Medulla oblongata (tissue), 1 donor: ENCODE measurements at regions not wholly inside any gene's neighbourhood (a gene's known extent, or its start where the extent isn't known, plus 50 kb on each side); places are given as distances from the start of the nearest gene placed in this dataset.

Source experiments
- DNase-seq: peaks from one replicate; pipeline ENCODE4 v3.0.0-alpha.2; 2015; ENCODE audit errors: extremely low spot score

DNA sequence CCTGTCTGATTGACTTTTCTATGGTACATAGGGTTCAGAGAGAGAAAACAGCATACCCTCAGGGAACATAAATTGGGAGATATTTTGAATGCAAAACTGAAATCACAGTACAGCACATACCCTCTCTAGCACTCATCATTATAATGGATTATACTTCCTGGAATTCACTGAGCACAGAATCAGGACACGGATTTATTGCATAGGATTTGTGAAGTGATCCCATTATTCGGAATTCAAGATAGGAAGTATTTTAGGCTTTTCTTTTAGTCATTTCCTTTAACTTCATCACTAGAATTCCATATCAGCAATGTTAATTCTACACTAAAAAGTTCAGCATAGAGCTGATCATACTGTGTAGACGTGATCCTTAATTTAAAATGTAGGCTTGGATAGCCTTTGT lies 407.0 kb downstream of the PID1 start:
- DNase-seq, result no peak

DNA sequence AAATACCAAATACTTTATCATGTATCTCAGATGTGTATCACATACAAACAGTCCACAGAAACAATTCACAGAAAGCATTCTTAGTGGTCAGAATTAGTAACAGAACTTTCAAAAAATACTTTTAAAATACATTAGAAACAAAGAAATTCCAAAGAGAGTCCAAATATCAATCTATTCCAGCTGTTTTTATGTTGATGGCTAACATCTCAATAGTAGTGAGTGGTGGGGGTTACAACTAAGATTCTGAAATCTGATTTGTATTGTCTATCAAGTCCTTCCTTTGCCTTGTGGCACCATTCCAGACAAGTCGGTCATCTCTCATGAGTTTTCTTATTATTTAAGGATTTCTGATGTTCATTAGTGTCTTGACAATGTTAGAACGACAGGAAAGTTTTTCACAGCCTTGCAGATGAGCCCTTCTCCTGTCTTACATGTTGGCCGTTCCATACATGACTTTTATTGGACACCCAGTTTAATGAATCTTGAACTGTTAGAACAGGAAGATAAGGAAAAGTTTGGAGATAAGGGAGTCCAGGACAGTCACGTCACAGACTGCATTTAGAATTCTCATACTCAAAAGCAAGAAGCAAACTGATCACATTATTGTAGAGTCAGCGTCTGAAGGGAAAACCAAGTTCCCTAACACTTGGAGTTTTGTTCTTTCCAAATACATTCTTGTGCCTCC lies 410.3 kb downstream of the PID1 start:
- DNase-seq, result no peak

DNA sequence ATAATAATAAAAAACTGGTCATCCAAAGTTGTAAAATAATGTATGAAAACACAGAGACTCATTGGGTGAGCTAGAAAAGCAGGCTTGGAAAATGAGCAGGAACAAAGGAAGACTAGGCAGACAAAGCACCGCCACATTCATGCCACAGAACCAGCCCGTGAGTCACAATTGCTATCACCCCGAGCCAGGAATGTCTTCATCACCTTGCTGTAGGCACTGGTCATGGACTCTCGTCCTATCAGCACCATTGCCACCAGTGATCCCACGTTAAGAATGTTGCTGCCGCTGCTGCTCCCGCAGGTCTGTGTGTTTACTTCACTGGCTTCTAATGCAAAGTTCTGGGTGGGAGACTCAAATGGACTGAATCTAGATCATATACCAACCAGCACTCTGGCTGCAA lies 417.9 kb downstream of the PID1 start:
- no peak for DNase-seq

DNA sequence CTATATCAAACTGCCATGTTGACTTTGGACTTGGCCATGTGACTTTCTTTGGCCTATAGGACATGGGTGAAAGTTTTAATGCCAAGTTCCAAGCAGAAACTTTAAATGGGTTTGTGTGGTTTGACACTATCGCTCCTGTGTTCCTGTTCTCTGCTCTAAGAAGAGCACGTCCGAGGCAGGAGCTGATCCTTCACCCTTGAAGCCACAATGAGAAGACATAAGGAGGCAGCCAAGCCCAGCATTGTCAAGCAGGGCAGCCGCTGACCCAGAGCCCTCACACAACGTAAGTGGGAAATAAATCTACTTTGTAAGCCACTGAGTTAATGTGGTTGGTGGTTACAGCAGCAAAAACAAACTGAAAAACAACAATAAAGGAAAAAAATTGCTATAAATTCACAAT lies 422.4 kb downstream of the PID1 start:
- DNase-seq, result no peak

DNA sequence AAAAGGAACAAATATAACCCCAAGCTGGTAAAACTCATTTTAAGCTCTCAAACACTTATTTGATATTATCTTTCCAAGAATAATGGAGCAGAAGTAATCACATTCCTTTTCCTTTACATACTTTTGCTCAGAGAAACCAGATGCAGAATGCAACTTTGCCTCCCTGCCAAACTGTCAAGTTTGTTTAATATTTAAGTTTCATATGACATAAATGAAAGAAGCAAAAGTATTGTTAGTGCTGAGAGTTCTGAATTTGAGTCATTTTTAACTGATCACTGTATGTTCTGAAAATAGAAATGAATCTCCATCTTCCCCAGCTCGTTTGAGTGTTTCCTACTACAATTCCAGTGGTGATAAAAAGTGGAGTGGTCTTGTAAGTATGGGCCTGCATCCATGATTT lies 423.4 kb downstream of the PID1 start:
- DNase-seq, result no peak

DNA sequence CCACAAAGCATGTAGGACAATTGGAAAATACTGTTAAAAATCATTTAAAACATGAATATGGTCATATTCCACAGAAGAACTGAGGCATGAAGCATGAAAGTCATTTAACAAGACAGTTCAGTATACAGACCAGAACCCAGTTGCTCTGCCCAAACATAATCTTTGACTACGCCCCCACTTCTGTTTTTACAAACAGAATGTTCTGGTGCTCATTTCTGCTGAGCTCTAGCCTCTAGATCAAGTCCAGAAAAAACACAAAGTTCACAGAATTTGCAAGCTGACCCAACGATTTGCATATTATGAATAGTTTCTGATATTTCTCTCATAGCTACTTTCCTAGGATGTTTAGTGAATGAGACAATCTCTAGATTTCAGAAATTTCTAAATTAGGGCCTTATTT lies 424.9 kb downstream of the PID1 start:
- DNase-seq, result no peak

DNA sequence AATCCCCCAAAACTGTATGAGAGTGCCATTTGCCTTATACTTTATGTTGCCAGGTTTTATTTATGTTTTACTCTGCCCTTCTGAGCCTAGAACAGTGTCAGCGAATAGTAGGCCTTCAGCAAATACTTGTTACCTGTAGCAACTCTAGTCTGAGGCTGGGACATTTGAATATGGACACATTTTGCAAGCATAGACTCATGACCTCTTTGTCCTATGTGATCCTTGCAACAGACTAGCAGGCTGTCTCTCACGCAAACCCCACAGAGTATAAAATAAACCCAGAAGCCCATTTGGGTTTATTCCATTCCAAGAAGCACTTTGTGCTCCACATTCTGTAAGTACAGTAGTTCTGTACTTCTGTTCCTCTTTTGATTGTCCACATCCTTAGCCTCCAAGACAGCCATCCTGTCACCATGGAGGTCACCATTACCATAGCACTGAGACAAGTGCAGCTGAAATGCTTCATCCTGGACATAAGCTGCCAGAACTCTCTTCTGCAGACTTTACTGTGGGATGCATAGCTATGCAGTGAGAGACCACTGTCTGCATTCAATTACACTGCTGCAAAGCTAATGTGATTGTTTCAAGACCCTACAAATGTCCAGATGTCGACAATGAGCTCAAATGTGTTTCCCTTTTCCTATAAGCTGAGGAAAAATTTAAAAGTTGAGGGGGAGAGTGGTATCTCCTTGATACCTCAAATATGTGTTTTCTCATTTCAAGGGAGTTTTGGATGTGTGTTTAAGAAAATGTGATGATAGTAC lies 425.7 kb downstream of the PID1 start:
- DNase-seq, result no peak

DNA sequence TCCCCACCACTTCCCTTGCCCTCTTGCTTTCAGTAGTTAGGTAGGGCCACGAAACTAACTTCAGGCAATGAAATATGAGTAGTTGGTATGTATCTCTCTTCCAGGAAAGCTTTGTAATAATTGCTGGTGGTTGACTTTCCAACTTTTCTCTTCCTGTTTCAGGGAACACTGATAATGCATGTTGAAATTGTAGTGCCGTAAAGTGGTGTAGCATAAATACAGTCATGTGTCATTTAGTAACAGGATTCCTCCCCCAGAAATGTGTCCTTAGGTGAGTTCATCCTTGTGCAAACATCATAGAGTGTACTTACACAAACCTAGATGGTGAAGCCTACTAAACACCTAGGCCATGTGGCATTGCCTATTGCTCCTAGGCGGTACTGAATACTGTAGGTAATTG lies 429.2 kb downstream of the PID1 start:
- no peak for DNase-seq

DNA sequence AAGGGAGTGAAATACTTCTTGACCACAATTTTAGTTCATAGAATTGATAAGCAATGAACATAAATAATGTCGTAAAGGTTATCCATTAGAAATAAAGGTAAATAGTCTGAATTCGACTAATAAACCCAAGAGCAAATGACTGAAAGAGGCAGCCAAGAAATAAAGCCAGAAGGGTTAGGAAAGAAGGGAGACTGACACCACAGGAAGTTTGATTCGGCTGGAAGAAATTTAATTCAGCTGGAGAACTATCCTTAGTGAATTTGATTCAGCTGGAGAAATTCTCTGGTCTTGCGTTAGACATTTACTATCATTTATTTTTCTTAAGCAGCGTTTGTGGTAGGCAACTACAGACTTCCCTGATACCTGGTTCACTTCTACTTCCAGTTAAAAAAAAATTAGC lies 429.6 kb downstream of the PID1 start:
- DNase-seq, result no peak

DNA sequence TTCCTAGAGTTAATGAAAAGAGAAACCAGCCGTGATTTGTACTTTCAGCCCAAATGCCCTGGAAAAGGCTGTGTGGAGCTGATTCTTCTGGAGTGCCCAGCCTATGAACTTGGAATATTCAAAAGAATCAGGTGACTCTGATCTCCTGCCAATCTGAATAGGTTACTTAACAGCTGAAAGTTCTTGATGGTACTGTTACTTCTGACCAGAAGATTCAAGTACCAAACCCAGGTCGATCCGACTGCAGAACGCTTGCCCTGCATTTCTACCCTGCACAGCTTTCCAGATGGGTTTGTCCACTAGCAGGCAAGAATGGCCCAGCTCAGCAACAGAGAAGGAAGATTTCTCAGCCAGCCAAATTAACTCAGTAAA lies 430.4 kb downstream of the PID1 start:
- DNase-seq, result no peak

DNA sequence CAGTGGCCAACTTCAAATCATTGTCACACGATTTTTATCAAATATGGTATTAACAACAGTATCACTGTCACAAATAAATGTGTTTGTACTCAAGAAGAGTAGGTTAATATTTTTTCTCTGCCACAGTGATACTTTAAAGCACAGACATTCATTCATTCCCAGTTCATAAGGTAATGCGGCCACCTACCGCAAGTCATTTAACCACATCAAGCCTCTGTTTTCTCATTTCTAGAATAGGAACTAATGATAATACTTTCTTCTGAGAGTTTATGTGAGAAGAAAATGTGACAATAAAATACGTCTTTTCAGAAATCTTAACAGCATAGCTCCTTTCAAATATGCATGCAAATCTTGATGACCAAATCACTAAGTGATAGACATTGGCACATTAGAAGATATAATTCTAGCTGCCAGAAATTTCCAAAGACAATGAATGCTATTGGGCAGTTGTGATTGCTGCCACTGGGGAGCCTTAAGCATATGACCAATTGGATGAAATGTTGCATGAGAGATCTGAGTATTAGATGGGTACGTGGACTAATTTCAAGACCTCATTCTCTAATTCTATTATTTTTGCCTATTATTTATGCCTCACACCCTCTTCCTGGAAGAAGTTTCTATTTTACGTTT lies 430.9 kb downstream of the PID1 start:
- DNase-seq, result no peak

DNA sequence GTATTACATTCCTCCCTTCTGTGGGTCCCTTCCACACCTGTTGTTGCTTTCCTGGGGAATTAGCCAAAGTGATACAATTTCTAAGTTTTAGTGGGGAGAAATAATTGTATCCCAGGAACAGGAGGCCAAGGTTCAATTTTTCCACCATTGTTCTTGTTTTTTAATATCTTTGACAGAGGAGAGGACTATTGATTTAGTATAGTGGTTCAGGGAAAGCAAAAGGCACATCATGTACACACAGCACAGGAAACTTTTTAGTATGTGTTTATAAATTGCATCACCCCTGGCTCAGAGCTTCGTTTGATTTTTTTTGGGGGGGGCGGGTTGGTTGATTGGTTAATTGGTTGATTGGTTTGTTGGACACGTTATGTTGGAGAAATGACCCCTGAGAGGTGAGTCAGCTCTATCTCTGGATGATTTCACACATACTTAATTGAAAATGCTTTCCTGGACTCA lies 431.6 kb downstream of the PID1 start:
- no peak for DNase-seq

DNA sequence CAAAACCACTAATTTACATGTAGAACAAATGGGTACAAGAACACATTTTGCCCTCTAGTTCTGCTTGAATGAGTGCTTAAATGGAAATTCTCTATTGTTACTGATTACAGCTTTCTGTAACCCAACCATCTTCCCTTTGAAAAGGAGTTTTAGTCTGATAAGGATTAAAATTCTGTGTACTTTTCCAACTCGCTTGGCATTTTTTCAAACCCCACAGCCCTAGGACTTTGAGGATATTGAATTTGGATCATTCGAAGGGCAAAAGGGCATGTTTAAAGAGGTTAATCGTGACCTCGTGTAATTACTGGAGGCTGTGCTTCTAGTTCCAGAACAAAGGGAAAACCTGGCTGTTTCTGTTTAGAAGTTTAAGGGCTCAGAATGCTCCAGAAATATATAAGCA lies 432.3 kb downstream of the PID1 start:
- DNase-seq, result no peak

DNA sequence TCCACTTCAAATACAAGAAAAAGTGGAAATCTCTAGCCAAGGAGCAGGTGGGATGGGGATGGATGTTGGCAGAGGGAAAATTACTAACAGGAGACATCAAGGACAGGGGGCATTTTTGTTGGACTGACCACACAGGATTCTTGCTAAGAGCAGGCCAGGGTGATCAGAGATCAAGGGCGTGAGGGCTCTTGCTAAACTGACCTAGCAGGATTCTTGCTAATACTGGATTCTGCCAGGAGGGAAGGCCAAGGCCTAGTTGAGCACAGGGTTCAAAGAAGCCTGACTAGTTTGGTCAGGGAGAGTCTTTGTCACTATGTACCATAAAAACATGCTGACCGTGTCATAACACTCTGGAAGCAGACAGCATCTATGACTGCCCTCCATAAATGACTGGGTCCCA lies 442.7 kb downstream of the PID1 start:
- DNase-seq, result no peak

DNA sequence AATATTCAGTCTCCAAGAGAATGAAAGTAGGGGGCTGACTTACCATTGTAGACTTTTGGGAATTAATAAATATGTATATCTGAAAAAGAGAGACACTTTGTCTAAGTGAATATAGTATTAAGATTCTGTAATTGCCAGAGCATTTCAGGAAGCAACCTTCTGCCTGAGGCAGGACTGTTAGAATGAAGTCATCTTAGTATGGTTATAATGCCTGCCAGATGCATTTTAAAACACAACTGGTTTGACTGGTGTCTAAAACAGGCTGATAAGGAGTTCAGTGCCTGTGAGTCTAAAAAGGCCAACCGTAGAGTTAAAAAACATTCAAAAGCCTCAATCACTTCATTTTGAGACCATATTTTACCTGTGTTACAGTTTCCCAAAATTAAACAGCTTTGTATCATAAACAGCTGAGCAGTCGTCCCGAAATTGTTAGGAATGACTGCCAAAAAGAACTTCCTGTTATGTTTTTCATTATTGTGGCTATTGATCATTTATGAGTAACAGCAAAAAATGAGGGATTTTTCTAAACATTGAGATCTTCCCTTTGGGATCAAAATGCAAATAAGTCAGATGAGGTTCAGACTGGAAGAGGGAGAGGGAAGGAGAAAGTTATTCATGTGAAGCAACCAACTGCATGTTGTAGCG lies 443.9 kb downstream of the PID1 start:
- DNase-seq, result no peak

DNA sequence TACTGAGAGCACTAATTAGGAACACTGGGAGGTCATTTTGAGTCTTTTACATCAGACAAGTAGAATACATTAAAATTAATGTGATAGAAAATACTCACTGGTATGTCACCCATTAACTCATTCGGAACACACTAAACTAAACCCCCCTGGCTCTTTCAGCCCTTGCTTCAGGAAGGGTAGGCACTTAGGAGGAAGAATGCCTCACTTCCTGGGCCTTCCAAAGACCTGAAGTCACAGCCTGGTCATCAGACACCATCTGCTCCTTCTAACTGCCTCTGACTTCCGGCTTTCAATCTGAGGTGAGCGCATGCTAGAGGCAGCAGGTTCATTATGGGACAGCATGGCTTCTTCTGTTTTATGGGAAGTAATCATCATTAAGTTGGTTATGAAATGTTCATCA lies 451.4 kb downstream of the PID1 start:
- no peak for DNase-seq

DNA sequence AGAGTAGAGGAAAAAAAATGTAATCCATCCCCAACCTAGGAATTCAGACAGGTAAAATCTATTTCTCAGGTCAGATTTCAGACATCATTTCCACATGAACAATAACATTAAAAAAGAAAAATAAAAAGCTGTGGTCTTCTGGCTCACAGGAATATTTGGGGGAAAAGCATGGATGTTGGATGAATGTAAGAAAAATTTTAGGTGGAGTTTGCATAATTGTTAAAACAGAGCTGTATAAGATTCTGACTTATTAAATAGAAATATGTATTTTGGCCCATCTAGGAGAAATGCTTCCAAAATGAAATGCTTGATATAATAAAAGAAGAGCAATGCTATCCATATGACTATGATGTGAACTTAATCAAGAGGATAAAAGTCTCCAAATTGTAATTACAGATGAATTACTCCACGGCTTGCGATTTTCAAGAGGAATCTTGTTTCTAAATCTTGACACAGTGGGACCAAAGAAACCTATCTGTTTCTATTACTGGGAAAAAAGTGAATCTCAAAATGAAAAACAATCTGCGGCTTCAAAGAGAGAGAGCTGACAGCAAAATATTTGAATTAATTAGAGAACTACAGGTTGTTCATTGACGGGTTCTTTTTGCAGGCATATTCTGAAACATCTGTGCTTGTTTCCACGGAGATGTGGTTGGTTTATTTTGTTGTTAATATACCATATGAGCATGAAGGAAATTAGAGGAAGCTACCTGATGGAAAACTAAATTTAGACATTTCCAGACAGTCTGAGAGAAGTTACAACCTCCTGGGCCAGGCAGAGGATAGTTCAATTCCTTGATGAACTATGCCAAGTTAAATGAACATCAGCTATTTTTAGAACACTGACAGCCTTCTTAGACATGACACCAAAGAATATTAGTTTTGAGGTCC lies 468.7 kb downstream of the PID1 start:
- DNase-seq, result no peak

DNA sequence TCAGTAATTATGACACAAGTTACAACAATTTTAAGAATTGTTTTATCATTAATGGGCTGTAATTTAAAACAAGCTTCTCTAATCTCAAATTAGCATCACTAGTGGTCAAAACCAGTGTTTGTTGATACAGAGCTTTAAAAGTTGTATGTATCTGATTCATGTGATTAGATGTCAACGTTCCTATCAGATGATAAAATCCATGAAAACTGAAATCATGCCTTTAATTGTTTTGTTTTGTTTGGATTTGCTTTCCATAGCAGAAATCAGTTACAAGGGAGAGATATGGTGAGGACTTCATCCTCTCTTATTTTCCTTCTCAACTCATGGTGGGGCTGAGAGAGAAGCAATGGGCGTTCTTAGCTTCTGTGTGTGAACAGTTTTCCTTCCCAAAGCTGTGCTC lies 469.6 kb downstream of the PID1 start:
- DNase-seq, result no peak

DNA sequence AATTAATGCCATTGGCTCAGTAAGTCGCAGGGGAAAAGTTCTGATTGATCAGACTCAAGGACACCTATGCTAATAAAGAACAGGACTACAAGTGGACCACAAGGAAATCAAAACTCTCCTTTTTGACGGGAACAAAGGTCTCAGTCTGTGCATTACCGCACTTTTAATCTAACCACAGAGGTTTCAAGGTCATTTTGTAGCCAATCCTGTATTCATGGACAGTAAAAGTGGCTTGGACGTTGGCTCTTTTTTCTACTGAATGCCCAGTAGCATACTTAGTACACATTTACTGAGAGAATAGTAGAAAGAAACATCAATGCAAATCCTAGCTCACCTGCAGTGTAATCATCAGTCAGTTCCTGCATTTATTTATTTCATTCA lies 471.9 kb downstream of the PID1 start:
- DNase-seq, result no peak

DNA sequence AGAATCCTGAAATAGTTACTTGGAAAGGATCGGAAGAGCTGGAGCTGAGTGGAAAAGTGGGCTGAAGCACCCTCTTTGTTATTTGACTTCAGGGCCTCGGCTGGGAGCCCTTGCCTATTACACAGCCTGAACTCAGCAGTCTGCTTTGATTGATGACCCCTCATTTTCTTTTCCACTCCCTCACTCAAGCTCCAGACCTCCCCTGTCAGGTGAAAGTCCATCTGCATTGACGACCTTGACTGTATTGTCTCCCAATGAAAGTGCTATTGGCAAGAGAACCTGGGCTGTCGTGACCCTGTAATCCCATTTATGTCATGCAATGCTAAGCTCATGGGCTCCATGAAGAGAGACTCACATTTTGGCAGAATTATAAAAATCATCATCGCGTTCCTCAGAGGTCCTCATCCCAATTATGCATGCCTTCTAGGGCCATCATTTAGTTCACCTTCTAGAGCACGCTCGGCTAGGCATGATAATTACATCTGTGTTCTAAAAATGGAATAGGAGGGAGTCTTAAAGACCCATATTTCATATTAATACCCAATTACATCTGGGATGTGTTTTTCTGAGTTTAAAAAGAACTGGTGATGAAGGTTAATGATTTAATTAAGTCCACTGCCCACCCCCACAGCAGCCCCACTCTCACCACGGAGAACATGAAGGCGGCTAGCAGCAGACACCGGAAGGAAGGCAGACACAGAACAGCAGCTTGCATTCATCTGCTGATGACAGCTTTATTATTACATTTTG lies 472.5 kb downstream of the PID1 start:
- no peak for DNase-seq

DNA sequence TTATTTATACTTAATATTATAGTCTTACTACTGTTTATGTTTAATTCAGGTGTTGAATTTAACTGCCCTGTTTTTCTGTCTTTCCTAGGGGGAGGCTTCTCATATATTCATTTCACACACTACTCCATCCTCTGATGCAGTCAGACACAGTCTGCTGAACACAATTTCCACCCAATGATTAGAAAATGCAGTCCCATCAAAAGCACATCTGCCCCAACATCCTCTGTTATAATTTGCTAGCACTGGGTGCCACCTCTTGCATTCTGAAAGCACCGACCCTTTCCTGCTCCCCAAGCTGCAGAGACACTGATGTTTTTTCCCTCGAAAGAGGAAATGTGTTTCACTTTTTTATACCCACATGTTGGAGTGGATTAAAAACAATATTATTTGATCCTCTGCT lies 474.7 kb downstream of the PID1 start:
- DNase-seq, result no peak
